SK-N-SH (cell line): ENCODE measurements at regions not wholly inside any gene's neighbourhood (a gene's known extent, or its start where the extent isn't known, plus 50 kb on each side); places are given as distances from the start of the nearest gene placed in this dataset.

ENCODE experiments used
- CTCF ChIA-PET: fragments of 300-600, 350-600 bp; formaldehyde crosslinking; extraction: SDS; loops from one replicate; lab custom pipeline; 2021; lab: Yijun Ruan, JAX
- POLR2A ChIA-PET: fragments of 350-600 bp; sonication (Branson Sonifier 250); formaldehyde crosslinking; extraction: SDS; loops from one replicate; lab custom pipeline; 2020; ENCODE audit warnings: antibody characterized with exemption, inconsistent platforms; lab: Yijun Ruan, JAX
- DNase-seq: peaks from one replicate; pipeline ENCODE4 v3.0.0; 2012
- H2AFZ ChIP-seq: fragments of 200-600 bp; sonication (generic); 2 replicates; pipeline ENCODE4 v1.8.1; 2016; ENCODE audit warnings: antibody characterized with exemption, mild to moderate bottlenecking, low read depth
- H3F3A ChIP-seq: fragments of 200-600 bp; sonication (generic); replicated peaks from 2 replicates; pipeline ENCODE3; 2016; ENCODE audit warnings: antibody characterized with exemption, mild to moderate bottlenecking; ENCODE audit not compliant: insufficient read depth
- H3K27ac ChIP-seq, 2 experiments: fragments of 200-500 bp in 1 of 2; fragments of 200-600 bp in 1 of 2; sonication (Bioruptor generic) in 1 of 2; sonication (generic), shearing (Covaris generic) in 1 of 2; 2 replicates each; pipeline versions ENCODE4 v1.5.1 to v1.6.1; 2014 to 2016; ENCODE audit warnings: low read depth in 2 of 2, inconsistent platforms in 1 of 2, low read length in 1 of 2, mild to moderate bottlenecking in 1 of 2, mixed read lengths in 1 of 2
- H3K27me3 ChIP-seq: fragments of 200-600 bp; sonication (generic), shearing (Covaris generic); 2 replicates; pipeline ENCODE4 v1.6.1; 2016; ENCODE audit warnings: mixed run types; ENCODE audit not compliant: insufficient read depth
- H3K36me3 ChIP-seq, 2 experiments: fragments of 200-500 bp in 1 of 2; fragments of 200-600 bp in 1 of 2; sonication (Bioruptor generic) in 1 of 2; sonication (generic) in 1 of 2; replicated peaks in 1 of 2; 2 replicates each; pipeline versions ENCODE3 to v1.5.1; 2014 to 2016; ENCODE audit warnings: low read length in 1 of 2, mild to moderate bottlenecking in 1 of 2; ENCODE audit not compliant: insufficient read depth in 2 of 2, control insufficient read depth in 1 of 2
- H3K4me1 ChIP-seq, 2 experiments: fragments of 200-500 bp in 1 of 2; fragments of 200-600 bp in 1 of 2; sonication (Bioruptor generic) in 1 of 2; sonication (generic), shearing (Covaris generic) in 1 of 2; 2 replicates each; pipeline versions ENCODE4 v1.5.1 to v1.6.1; 2014 to 2016; ENCODE audit warnings: low read depth in 1 of 2, low read length in 1 of 2, mixed run types in 1 of 2; ENCODE audit not compliant: insufficient read depth in 2 of 2, control insufficient read depth in 1 of 2
- H3K4me2 ChIP-seq: fragments of 200-600 bp; sonication (generic), shearing (Covaris generic); 2 replicates; pipeline ENCODE4 v1.6.1; 2017; ENCODE audit warnings: mixed run types
- H3K4me3 ChIP-seq, 2 experiments: fragments of 200-500 bp in 1 of 2; fragments of 200-600 bp in 1 of 2; sonication (Bioruptor generic) in 1 of 2; sonication (generic), shearing (Covaris generic) in 1 of 2; 2 replicates each; pipeline versions ENCODE4 v1.5.1 to v1.8.1; 2014 to 2016; ENCODE audit warnings: low read depth in 2 of 2, inconsistent platforms in 1 of 2, low read length in 1 of 2, mild to moderate bottlenecking in 1 of 2, mixed read lengths in 1 of 2, moderate library complexity in 1 of 2
- H3K79me2 ChIP-seq: fragments of 200-600 bp; sonication (generic); 2 replicates; pipeline ENCODE4 v1.8.1; 2017; ENCODE audit warnings: mild to moderate bottlenecking; ENCODE audit not compliant: insufficient read depth
- H3K9ac ChIP-seq: fragments of 200-600 bp; sonication (generic); 2 replicates; pipeline ENCODE4 v1.6.1; 2017; ENCODE audit warnings: mixed run types
- H3K9me2 ChIP-seq: fragments of 200-600 bp; sonication (generic); 2 replicates; pipeline ENCODE4 v1.6.1; 2017; ENCODE audit warnings: mixed run types
- H3K9me3 ChIP-seq: fragments of 200-600 bp; sonication (generic); 2 replicates; pipeline ENCODE4 v1.6.1; 2017; ENCODE audit warnings: mixed run types, mild to moderate bottlenecking, moderate library complexity
- H4K20me1 ChIP-seq: fragments of 200-600 bp; sonication (generic); 2 replicates; pipeline ENCODE4 v1.6.1; 2017; ENCODE audit warnings: mild to moderate bottlenecking, mixed run types; ENCODE audit not compliant: insufficient read depth
- ELF1 ChIP-seq: IDR thresholded peaks from 2 replicates; pipeline ENCODE4 v1.4.0; 2012
- EP300 ChIP-seq, 2 experiments: IDR thresholded peaks; 2 replicates each; pipeline versions ENCODE4 v1.4.0 to v1.6.1; 2012; ENCODE audit warnings: borderline replicate concordance in 1 of 2, low read depth in 1 of 2, low read length in 1 of 2
- FOSL2 ChIP-seq: IDR thresholded peaks from 2 replicates; pipeline ENCODE4 v1.4.0; 2012; ENCODE audit warnings: low read depth, mild to moderate bottlenecking, moderate library complexity, borderline replicate concordance
- FOXM1 ChIP-seq: IDR thresholded peaks from 2 replicates; pipeline ENCODE4 v1.4.0; 2012; ENCODE audit warnings: low read depth, mild to moderate bottlenecking
- GABPA ChIP-seq: IDR thresholded peaks from 2 replicates; pipeline ENCODE4 v1.4.0; 2012; ENCODE audit warnings: low read depth, mild to moderate bottlenecking
- JUND ChIP-seq: IDR thresholded peaks from 2 replicates; pipeline ENCODE4 v1.4.0; 2012
- MEF2A ChIP-seq: IDR thresholded peaks from 2 replicates; pipeline ENCODE4 v1.4.0; 2012; ENCODE audit warnings: low read depth, borderline replicate concordance
- NFIC ChIP-seq: IDR thresholded peaks from 2 replicates; pipeline ENCODE4 v1.4.0; 2012; ENCODE audit warnings: borderline replicate concordance
- NRF1 ChIP-seq: IDR thresholded peaks from 2 replicates; pipeline ENCODE4 v1.6.1; 2012; ENCODE audit warnings: low read depth, mild to moderate bottlenecking, low read length
- SMC3 ChIP-seq: IDR thresholded peaks from 2 replicates; pipeline ENCODE4 v1.6.1; 2012; ENCODE audit warnings: low read depth, low read length, improper control_type of control experiment
- WGBS: methylation state at CpG from one replicate; pipeline ENCODE4 v1.1.6; 2017; ENCODE audit warnings: low lambda C conversion rate; 5-methylcytosine and 5-hydroxymethylcytosine counted together
- TF ChIP-seq, protein P1 (sequence below): fragments of 200-600 bp; sonication (generic); IDR thresholded peaks from 2 replicates; pipeline ENCODE4 v1.6.1; 2017; ENCODE audit warnings: antibody characterized with exemption, mild to moderate bottlenecking, moderate library complexity
- TF ChIP-seq, protein P2 (sequence below): fragments of 150-350 bp; IDR thresholded peaks from 2 replicates; pipeline ENCODE4 v1.6.1; 2016; ENCODE audit warnings: mild to moderate bottlenecking, low read depth, low read length

DNA sequence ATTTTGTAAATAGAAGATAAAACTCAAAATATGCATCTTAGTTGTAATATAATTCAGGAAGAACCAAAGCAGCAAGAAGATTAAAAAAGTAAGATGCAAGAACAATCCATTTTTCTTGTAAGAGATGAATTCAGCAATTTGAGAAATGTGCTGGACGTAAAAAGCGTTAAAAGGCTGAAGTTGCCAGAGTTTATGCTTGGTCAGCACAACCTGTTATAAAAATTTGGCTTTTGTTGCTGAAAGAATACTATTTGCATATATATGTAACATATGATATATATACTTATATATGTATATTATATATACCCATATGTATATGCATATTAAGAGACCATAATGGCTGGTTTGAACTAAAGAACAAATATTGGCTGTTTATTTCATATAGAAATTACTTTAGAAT is 449.6 kb upstream of the FAM241A start:
- no peak for DNase-seq
- Histone ChIP-seq H3K36me3 (no peaks in the 10 kb centered on the region), H4K20me1 (no peaks in the 10 kb centered on the region), H3K27ac (no peak overlapping the region), H3K27me3 (no peaks in the 10 kb centered on the region), H3K9ac (no peak overlapping the region), H3K4me1 (no peaks in the 10 kb centered on the region), H2AFZ (no peak overlapping the region), H3K4me3 (no peak overlapping the region), H3K9me3 (no peaks in the 10 kb centered on the region), H3F3A (no peaks in the 10 kb centered on the region), H3K79me2 (no peaks in the 10 kb centered on the region), H3K4me2 (no peak overlapping the region), H3K9me2 (no peaks in the 10 kb centered on the region)
- 5% methylated on average over 2 of the region's 2 CpGs for WGBS
- ChIA-PET CTCF (no interaction called here), POLR2A (no interaction called here)
- TF ChIP-seq ELF1, result no peak
- TF ChIP-seq MEF2A, result no peak
- TF ChIP-seq FOXM1, result no peak
- TF ChIP-seq NFIC, result no peak

DNA sequence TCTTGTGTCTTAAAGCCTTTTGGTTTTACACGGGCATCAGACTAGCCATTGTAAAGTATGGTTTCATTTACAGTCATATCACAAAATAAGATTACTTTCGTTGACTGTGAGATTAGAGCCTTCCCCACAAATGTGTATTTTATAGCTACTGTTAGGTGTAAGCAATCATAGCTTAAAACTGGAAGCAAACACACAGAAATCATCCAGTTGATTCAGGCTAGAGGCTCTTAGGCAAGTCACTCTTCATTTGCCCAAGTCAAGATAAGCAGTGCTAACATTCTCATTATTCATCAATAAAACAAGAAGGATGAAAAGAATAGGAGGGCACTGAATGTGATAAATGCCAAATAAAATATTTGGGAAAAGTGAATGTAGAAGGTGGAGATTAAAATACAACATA is 448.7 kb upstream of the FAM241A start:
- Histone ChIP-seq H3K4me3 (no peak overlapping the region), H4K20me1 (no peaks in the 10 kb centered on the region), H3K36me3 (no peaks in the 10 kb centered on the region), H3K9me3 (no peaks in the 10 kb centered on the region), H3K4me1 (no peaks in the 10 kb centered on the region), H3K27ac (no peak overlapping the region), H3K9ac (no peak overlapping the region), H2AFZ (no peak overlapping the region), H3F3A (no peaks in the 10 kb centered on the region), H3K79me2 (no peaks in the 10 kb centered on the region), H3K27me3 (no peaks in the 10 kb centered on the region), H3K4me2 (no peak overlapping the region), H3K9me2 (no peaks in the 10 kb centered on the region)
- 0% methylated on average over 2 of the region's 2 CpGs for WGBS
- TF ChIP-seq EP300 (IDR thresholded peaks at IDR 0.05; ENCODE audit: borderline replicate concordance in 1 of 2, low read depth in 1 of 2, low read length in 1 of 2) (no peak), FOXM1 (no peak), ELF1 (no peak)
- TF ChIP-seq, protein P1, sequence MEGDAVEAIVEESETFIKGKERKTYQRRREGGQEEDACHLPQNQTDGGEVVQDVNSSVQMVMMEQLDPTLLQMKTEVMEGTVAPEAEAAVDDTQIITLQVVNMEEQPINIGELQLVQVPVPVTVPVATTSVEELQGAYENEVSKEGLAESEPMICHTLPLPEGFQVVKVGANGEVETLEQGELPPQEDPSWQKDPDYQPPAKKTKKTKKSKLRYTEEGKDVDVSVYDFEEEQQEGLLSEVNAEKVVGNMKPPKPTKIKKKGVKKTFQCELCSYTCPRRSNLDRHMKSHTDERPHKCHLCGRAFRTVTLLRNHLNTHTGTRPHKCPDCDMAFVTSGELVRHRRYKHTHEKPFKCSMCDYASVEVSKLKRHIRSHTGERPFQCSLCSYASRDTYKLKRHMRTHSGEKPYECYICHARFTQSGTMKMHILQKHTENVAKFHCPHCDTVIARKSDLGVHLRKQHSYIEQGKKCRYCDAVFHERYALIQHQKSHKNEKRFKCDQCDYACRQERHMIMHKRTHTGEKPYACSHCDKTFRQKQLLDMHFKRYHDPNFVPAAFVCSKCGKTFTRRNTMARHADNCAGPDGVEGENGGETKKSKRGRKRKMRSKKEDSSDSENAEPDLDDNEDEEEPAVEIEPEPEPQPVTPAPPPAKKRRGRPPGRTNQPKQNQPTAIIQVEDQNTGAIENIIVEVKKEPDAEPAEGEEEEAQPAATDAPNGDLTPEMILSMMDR, result no peak
- ChIA-PET POLR2A (no interaction called here), CTCF (no interaction called here)
- no peak for DNase-seq

DNA sequence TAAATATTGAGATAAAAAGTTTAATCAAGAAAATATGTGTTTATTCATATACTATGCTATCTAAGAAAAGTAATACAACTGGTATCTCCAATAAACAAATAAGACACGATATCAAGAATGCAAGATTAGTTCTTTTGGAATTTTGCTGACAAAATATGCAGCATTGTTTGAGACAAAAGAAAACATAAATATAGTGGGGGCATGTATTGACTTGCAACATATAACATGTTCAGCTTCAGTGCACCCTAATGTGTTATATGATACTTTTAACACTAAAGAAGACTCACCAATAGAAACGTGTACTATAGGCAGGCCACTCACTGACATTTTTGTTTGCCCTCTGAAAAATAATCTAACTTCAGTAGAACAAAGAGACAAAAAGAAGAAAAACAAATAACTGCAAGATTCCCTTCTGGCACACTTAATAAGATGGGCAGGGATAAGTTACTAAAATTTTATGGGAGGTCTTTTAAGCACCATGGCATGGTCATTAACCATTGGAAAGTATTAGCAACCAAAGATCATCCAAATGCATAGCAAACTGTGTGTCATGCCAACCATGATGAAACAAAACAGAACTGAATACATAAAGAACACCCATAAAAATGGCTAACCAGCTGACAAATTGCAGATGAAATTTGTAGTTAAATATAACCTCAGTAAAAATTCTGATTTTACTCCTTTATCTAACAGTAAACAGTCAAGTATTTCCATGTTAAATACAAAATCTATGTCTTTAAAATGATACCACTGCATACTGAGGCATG is 447.9 kb upstream of the FAM241A start:
- TF ChIP-seq JUND, result no peak
- no peak for TF ChIP-seq SMC3
- no peak for TF ChIP-seq FOSL2
- TF ChIP-seq, protein P2, sequence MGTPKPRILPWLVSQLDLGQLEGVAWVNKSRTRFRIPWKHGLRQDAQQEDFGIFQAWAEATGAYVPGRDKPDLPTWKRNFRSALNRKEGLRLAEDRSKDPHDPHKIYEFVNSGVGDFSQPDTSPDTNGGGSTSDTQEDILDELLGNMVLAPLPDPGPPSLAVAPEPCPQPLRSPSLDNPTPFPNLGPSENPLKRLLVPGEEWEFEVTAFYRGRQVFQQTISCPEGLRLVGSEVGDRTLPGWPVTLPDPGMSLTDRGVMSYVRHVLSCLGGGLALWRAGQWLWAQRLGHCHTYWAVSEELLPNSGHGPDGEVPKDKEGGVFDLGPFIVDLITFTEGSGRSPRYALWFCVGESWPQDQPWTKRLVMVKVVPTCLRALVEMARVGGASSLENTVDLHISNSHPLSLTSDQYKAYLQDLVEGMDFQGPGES, result no peak
- no peak for TF ChIP-seq EP300 (IDR thresholded peaks at IDR 0.05; ENCODE audit: borderline replicate concordance in 1 of 2, low read depth in 1 of 2, low read length in 1 of 2)
- no peak for TF ChIP-seq NRF1
- TF ChIP-seq GABPA, result no peak
- H3K9me3 ChIP-seq, result no peaks in the 10 kb centered on the region
- WGBS, result 2% methylated on average over 2 of the region's 2 CpGs
- no peak overlapping the region for H3K4me2 ChIP-seq
- no peaks in the 10 kb centered on the region for H3K79me2 ChIP-seq
- no peaks in the 10 kb centered on the region for H4K20me1 ChIP-seq
- no peak overlapping the region for H2AFZ ChIP-seq
- ChIA-PET CTCF (no interaction called here), POLR2A (no interaction called here)
- H3K36me3 ChIP-seq, result no peaks in the 10 kb centered on the region
- no peaks in the 10 kb centered on the region for H3K4me1 ChIP-seq
- H3K4me3 ChIP-seq, result no peak overlapping the region
- no peaks in the 10 kb centered on the region for H3K27me3 ChIP-seq
- H3K9me2 ChIP-seq, result no peaks in the 10 kb centered on the region
- no peak overlapping the region for H3K27ac ChIP-seq
- no peak overlapping the region for H3K9ac ChIP-seq
- DNase-seq, result no peak
- no peaks in the 10 kb centered on the region for H3F3A ChIP-seq
